ENCODE measurements at regions not wholly inside any gene's neighbourhood (a gene's known extent, or its start where the extent isn't known, plus 50 kb on each side); places are given as distances from the start of the nearest gene placed in this dataset.

DNA sequence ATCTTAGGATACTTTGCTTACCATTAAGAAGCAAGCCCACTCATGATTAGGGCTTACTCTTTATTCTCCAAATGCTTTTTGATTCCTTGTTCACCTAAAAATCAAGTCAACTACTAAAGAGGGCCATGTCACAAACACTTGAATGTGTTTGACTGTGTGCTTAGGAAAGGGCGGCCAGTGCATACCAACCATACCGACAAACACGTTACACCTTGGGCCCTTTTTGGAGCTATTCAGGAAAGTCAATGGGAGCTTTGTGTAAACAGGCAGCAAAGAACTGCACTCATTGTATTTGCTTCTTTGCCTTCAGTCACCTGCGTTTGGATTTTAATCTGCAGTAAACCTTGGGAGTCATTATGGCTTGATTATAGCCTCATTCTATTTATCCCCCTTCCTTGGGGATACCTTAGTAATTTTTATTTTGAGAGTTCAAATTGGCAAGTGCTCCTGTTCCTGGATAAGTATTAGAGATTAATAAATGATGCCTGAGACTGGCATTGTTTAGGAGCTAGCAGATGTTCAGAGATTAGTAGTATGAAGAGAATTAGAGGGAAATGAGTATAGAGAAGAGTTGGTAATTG is 102.6 kb upstream of the HDGFL1 start:
- no peak overlapping the region for H3K4me2 ChIP-seq
- peaks cover 5% of the 10 kb centered on the region; the same call in 2 of the 3 replicates for H3K9me3 Mint-ChIP-seq

DNA sequence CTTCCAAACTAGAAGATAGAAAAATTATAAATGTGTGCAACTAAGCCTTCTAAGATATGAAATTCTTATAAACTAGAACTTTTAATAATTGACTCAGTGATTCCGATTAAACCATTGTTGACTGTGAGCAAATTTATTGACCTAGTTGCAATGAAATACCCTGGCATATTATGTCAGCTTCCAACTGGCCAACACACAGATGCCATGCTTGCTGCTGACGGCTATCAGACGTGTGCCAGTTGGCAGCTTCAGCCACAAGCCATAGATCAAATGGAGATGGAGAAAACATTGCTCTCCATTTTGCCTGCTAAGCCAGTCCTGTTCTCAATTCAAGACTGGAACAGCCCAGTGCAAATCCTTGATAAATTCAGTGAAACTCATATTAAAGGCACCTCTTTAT is 101.7 kb upstream of the HDGFL1 start:
- Mint-ChIP-seq H3K27ac (no peak overlapping the region), H3K4me3 (no peak overlapping the region), H3K27me3 (ENCODE audit: insufficient read depth, low read depth, poor library complexity) (no peaks in the 10 kb centered on the region), H3K4me1 (peaks cover 10% of the 10 kb centered on the region; the same call in 1 of the 3 replicates), H3K9me3 (peaks cover 5% of the 10 kb centered on the region; the same call in 2 of the 3 replicates), H3K36me3 (ENCODE audit: low read depth) (peaks cover 3% of the 10 kb centered on the region; the same call in 2 of the 3 replicates)
- no peak overlapping the region for H3K27ac ChIP-seq (ENCODE audit: low read depth)
- H3K4me2 ChIP-seq = no peak overlapping the region
- TF ChIP-seq STAT1 (IDR thresholded peaks at IDR 0.05; ENCODE audit: unreplicated experiment) (no peak), EZH2 (IDR thresholded peaks at IDR 0.05; ENCODE audit: low read depth, unreplicated experiment) (no peak), NANOG (IDR thresholded peaks at IDR 0.05; ENCODE audit: borderline replicate concordance) (no peak), JUNB (IDR thresholded peaks at IDR 0.05; ENCODE audit: unreplicated experiment) (no peak), ZNF331 (CRISPR knock-in tag; IDR thresholded peaks at IDR 0.05; ENCODE audit: low read depth) (no peak), CREB1 (CRISPR knock-in tag; IDR thresholded peaks at IDR 0.05; ENCODE audit: low read depth) (no peak)
- TF ChIP-seq, protein P1, sequence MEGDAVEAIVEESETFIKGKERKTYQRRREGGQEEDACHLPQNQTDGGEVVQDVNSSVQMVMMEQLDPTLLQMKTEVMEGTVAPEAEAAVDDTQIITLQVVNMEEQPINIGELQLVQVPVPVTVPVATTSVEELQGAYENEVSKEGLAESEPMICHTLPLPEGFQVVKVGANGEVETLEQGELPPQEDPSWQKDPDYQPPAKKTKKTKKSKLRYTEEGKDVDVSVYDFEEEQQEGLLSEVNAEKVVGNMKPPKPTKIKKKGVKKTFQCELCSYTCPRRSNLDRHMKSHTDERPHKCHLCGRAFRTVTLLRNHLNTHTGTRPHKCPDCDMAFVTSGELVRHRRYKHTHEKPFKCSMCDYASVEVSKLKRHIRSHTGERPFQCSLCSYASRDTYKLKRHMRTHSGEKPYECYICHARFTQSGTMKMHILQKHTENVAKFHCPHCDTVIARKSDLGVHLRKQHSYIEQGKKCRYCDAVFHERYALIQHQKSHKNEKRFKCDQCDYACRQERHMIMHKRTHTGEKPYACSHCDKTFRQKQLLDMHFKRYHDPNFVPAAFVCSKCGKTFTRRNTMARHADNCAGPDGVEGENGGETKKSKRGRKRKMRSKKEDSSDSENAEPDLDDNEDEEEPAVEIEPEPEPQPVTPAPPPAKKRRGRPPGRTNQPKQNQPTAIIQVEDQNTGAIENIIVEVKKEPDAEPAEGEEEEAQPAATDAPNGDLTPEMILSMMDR (conservative IDR thresholded peaks at IDR 0.05; ENCODE audit: low read depth in 2 of 2) = no peak
- H3K79me2 ChIP-seq (replicated peaks; ENCODE audit: insufficient read depth) = no peaks in the 10 kb centered on the region
- ATAC-seq (no peak), DNase-seq (ENCODE audit: low spot score) (no peak)
- no peak overlapping the region for H3K4me3 ChIP-seq
- no peaks in the 10 kb centered on the region for H3F3A ChIP-seq (replicated peaks; ENCODE audit: low read depth)
- H3K36me3 ChIP-seq (ENCODE audit: insufficient read depth) = no peaks in the 10 kb centered on the region
- no peaks in the 10 kb centered on the region for H3K27me3 ChIP-seq (ENCODE audit: insufficient read depth)
- H2AFZ ChIP-seq = no peak overlapping the region
- no peaks in the 10 kb centered on the region for H4K20me1 ChIP-seq (replicated peaks; ENCODE audit: insufficient read depth)
- H3K4me1 ChIP-seq (ENCODE audit: insufficient read depth) = 0 out of 2 replicates have a peak, but pooled peaks cover 3% of the 10 kb centered on the region
- peaks cover 5% of the 10 kb centered on the region; the same call in 1 of the 2 replicates for H3K9me2 ChIP-seq (ENCODE audit: insufficient read depth)

More for the DNA sequence above, 102.6 kb upstream of the HDGFL1 start:
- Mint-ChIP-seq H3K36me3 (ENCODE audit: low read depth) (peaks cover 3% of the 10 kb centered on the region; the same call in 2 of the 3 replicates), H3K4me1 (peaks cover 10% of the 10 kb centered on the region; the same call in 1 of the 3 replicates), H3K4me3 (no peak overlapping the region), H3K27ac (no peak overlapping the region), H3K27me3 (ENCODE audit: insufficient read depth, low read depth, poor library complexity) (no peaks in the 10 kb centered on the region)
- Histone ChIP-seq H3K9me2 (ENCODE audit: insufficient read depth) (peaks cover 5% of the 10 kb centered on the region; the same call in 1 of the 2 replicates), H4K20me1 (replicated peaks; ENCODE audit: insufficient read depth) (no peaks in the 10 kb centered on the region), H3K4me1 (ENCODE audit: insufficient read depth) (0 out of 2 replicates have a peak, but pooled peaks cover 3% of the 10 kb centered on the region), H3K27ac (ENCODE audit: low read depth) (no peak overlapping the region), H2AFZ (no peak overlapping the region), H3K79me2 (replicated peaks; ENCODE audit: insufficient read depth) (no peaks in the 10 kb centered on the region), H3K27me3 (ENCODE audit: insufficient read depth) (no peaks in the 10 kb centered on the region), H3F3A (replicated peaks; ENCODE audit: low read depth) (no peaks in the 10 kb centered on the region), H3K4me3 (no peak overlapping the region), H3K36me3 (ENCODE audit: insufficient read depth) (no peaks in the 10 kb centered on the region)
- DNase-seq (ENCODE audit: low spot score) (peak; percentile 29), ATAC-seq (peak; percentile 62)
- TF ChIP-seq JUNB (IDR thresholded peaks at IDR 0.05; ENCODE audit: unreplicated experiment) = no peak

Measured in GM23338 (cell line).